GM19025 (cell line): ENCODE measurements at regions not wholly inside any gene's neighbourhood (a gene's known extent, or its start where the extent isn't known, plus 50 kb on each side); places are given as distances from the start of the nearest gene placed in this dataset.

Experiments
- ATAC-seq: cut with Tn5 transposase; IDR thresholded peaks from one replicate; pipeline ENCODE4 v1.9.1; 2021; ENCODE audit warnings: mild to moderate bottlenecking, low read depth, moderate library complexity; ENCODE audit not compliant: unreplicated experiment

DNA sequence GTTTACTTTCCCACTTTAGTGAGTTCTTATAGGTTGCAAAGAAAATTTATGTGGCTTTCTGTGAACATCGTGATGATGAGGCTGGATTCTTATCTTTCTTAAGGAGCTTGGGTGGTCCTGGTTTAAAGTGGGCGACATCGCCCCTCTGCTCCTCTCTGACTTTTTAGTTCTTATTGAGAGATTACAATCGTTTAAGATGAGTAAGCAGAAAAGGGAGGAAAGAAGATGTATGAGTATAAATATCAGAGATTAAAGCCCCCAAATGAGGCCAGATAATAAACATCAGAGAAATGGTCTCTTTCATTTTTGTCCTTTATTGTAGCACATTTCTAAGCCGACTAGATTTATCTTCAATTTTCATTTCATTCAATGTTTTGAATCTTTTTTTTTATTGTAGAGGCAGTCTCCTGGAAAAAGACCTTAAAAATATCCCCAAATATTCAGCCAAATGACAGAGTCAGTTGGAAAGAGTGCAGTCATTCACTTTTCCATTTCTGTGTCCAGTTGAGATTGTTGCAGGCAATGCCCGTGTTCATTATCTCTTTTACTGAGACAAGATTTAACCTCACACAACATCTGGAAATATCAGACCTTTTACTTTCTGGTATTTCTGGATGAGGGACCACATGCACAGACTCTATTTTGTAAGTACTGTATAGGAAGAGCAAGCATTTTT lies 62.0 kb upstream of the PDE7B start:
- no peak for ATAC-seq

DNA sequence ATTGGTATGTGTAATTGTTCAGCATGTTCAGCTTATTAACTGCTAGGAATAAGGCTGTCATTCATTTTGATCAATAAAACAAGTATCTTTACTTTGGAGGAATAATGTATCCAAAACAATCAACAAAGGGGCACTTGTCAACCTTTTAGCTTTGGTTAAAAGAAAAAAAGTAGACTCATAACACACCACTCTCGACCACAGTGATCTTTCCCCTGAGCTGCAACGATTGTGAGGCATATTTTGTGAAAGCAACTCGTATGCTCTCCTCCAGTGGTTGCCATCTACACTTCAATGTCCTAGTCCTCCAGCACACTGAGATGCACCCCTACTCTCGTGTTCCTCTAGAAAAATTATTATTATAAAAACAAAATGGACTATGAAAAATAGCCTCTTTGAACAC lies 60.1 kb upstream of the PDE7B start:
- no peak for ATAC-seq

DNA sequence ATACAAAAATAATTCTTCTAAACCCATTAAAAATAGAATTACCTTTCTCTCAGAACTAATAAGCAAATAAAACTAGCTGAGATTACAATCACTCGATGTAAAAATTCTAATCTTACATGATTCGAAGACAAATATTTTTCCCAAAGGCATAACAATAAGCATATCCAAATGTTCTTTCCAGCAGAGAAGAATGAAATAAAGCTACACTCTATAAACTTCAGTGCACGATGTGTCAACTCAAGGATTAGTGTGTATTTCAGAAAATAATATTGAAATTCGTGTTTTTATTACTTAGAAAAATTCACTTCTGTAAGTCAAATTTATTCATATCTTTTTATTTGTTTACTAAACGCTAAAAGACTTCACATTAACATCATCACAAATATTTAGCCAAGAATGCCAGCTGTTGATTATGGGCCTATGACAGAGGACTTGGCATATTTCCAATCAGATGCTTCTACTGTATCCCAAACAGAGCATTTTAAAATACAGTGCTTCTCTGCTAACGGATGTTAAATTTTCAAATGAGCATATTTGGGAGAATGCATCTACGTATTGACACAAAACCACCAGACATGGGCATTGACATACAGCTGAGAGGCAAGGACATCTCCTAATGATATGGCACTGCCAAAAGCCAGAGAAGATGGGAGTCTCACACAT lies 54.7 kb upstream of the PDE7B start:
- ATAC-seq, result no peak

DNA sequence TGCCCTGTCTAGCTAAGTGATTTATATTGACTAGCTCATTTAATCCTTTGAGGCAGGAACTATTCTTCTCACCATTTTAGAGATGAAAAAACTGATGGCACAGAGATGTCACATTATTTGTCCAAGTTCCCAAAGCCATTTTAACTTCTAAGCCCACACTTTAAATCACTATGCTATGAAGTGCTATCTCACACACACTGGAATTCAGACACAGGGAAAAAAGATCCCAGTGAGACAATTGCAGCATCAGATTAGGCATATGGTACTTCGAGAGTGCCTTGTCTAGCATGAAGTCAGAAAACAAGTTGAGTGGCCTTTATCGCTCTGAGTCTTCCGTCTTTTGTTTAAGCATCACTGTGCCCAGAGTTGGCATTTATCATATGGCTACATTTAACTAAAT lies 54.1 kb upstream of the PDE7B start:
- no peak for ATAC-seq

DNA sequence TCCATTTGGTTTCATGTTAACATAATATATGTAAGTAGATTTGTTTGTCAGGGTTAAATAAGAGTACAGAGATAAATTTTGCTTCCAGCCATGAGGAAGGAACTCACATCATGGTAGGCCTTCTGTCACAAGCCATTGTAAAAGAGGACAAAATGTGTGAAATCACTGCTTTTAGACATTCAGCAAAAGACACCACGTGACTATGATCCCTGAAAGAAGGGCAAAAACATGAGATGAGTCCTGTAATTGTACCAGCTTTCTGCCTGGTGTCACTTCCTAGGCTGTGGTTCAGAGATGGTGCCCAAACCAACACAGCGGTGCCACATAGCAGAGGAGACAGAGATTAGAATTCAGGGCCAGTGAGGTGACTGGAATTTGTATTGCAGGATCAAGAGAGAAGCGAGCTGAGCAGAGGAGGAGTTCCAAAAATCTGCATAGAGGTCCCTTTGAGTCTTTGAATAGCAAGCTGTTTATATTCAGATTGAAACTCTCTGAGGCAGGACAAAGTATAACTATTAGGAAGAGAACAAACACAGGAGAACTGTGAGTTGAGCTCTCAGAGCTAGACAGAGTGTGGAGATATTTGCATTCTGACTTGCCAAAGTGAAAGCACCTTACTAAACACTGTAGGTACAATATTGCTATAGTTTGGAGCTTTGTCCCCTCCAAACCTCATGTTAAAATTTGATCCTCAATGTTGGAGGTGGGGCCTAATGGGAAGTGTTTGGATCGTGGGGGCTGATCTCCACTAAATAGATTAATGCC lies 52.6 kb upstream of the PDE7B start:
- ATAC-seq, result no peak
